ENCODE measurements at regions not wholly inside any gene's neighbourhood (a gene's known extent, or its start where the extent isn't known, plus 50 kb on each side); places are given as distances from the start of the nearest gene placed in this dataset.

- TF ChIP-seq, protein P1, sequence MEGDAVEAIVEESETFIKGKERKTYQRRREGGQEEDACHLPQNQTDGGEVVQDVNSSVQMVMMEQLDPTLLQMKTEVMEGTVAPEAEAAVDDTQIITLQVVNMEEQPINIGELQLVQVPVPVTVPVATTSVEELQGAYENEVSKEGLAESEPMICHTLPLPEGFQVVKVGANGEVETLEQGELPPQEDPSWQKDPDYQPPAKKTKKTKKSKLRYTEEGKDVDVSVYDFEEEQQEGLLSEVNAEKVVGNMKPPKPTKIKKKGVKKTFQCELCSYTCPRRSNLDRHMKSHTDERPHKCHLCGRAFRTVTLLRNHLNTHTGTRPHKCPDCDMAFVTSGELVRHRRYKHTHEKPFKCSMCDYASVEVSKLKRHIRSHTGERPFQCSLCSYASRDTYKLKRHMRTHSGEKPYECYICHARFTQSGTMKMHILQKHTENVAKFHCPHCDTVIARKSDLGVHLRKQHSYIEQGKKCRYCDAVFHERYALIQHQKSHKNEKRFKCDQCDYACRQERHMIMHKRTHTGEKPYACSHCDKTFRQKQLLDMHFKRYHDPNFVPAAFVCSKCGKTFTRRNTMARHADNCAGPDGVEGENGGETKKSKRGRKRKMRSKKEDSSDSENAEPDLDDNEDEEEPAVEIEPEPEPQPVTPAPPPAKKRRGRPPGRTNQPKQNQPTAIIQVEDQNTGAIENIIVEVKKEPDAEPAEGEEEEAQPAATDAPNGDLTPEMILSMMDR (IDR thresholded peaks at IDR 0.05), result no peak
- TF ChIP-seq POLR2A (IDR thresholded peaks at IDR 0.05), result no peak
These were observed 492.4 kb downstream of the DACH1 start for GRCh38 chr13:71374471-71375049.
